Caco-2 (cell line): ENCODE measurements at regions not wholly inside any gene's neighbourhood (a gene's known extent, or its start where the extent isn't known, plus 50 kb on each side); places are given as distances from the start of the nearest gene placed in this dataset.

Experiments used
- BruUV-seq: library from RNA; stranded (reverse); fragments of 400-500 nt; replicated peaks from 2 replicates; lab custom pipeline; 2021; lab: Mats Ljungman, UMichigan
- CTCF ChIA-PET: fragments of 300-600 bp; sonication (Branson Sonifier 250); formaldehyde crosslinking; loops from one replicate; lab custom pipeline; 2022; ENCODE audit warnings: antibody characterized with exemption; lab: Charles Lee
- POLR2A ChIA-PET: fragments of 300-600 bp; sonication (Branson Sonifier 250); formaldehyde crosslinking; loops from one replicate; lab custom pipeline; 2022; ENCODE audit warnings: antibody characterized with exemption; lab: Charles Lee
- DNase-seq, 2 experiments: peaks; one replicate each; pipeline versions ENCODE4 v3.0.0 to v3.0.0-alpha.2; 2020 to 2022
- H3K27me3 ChIP-seq: replicated peaks from 2 replicates; pipeline ENCODE4 v1.6.0; 2011; ENCODE audit warnings: low read length; ENCODE audit not compliant: control insufficient read depth, insufficient read depth
- H3K36me3 ChIP-seq: 2 replicates; pipeline ENCODE4 v1.5.1; 2011; ENCODE audit warnings: low read length; ENCODE audit not compliant: control insufficient read depth, insufficient read depth
- H3K4me1 ChIP-seq: fragments of 250-450 bp; sonication (Bioruptor Pico); 2 replicates; pipeline ENCODE4 v1.5.1; 2020; ENCODE audit warnings: mild to moderate bottlenecking
- H3K4me3 ChIP-seq: 2 replicates; pipeline ENCODE4 v1.5.1; 2011; ENCODE audit warnings: low read depth, mild to moderate bottlenecking, control low read depth, low read length
- H3K9me3 ChIP-seq: fragments of 250-450 bp; sonication (Bioruptor Pico); 2 replicates; pipeline ENCODE4 v1.5.1; 2020; ENCODE audit warnings: mild to moderate bottlenecking, moderate library complexity
- H3K27ac Mint-ChIP-seq: one replicate; pipeline ENCODE4 v1.8.0; 2022; ENCODE audit warnings: mixed read lengths; ENCODE audit not compliant: unreplicated experiment
- H3K27me3 Mint-ChIP-seq: one replicate; pipeline ENCODE4 v1.8.0; 2022; ENCODE audit warnings: mixed read lengths; ENCODE audit not compliant: insufficient read depth, unreplicated experiment
- H3K36me3 Mint-ChIP-seq: one replicate; pipeline ENCODE4 v1.8.0; 2022; ENCODE audit warnings: mild to moderate bottlenecking, mixed read lengths; ENCODE audit not compliant: insufficient read depth, unreplicated experiment
- H3K4me1 Mint-ChIP-seq: one replicate; pipeline ENCODE4 v1.8.0; 2022; ENCODE audit warnings: low read depth, mixed read lengths; ENCODE audit not compliant: unreplicated experiment
- H3K4me3 Mint-ChIP-seq: one replicate; pipeline ENCODE4 v1.8.0; 2022; ENCODE audit warnings: mild to moderate bottlenecking, moderate library complexity, mixed read lengths; ENCODE audit not compliant: unreplicated experiment
- H3K9me3 Mint-ChIP-seq: one replicate; pipeline ENCODE4 v1.8.0; 2022; ENCODE audit warnings: mixed read lengths; ENCODE audit not compliant: unreplicated experiment
- intact Hi-C: fragments of 100-400 bp; cut with micrococcal nuclease; formaldehyde crosslinking; loops from one replicate; pipeline ENCODE4 v1.10.0; 2022; ENCODE audit not compliant: unreplicated experiment
- TF ChIP-seq, protein P1 (sequence below), 2 experiments: fragments of 200-600 bp in 1 of 2; IDR thresholded peaks; 1 replicate in 1 of 2; 2 replicates in 1 of 2; pipeline versions ENCODE4 v1.5.1 to v1.8.0; 2011 to 2022; ENCODE audit warnings: antibody characterized with exemption in 1 of 2, control low read depth in 1 of 2, inconsistent platforms in 1 of 2, low read depth in 1 of 2, low read length in 1 of 2, mild to moderate bottlenecking in 1 of 2, moderate library complexity in 1 of 2; ENCODE audit not compliant: insufficient read depth in 1 of 2, severe bottlenecking in 1 of 2, unreplicated experiment in 1 of 2

DNA sequence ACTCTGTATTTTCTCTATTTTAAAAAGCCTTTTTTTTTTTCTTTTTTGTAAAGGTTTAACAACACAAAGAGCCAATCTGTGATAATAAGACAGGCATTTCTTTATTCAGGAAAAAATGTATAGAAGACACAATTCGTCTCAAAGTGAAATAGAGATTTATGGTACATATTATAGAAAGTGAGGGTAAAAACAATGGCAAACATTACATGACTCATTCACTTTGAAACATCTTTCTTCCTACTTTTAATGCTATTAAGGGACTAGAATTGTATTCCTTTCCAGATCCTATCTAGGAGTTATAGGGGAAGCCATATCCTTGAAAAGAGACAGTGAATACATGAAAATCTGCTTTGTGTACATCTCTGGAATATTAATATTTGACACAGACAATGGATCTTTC, 137.1 kb upstream of the MCTP2 start:
- no peaks in the 10 kb centered on the region for H3K9me3 ChIP-seq
- H3K4me3 ChIP-seq, result no peak overlapping the region
- H3K27me3 ChIP-seq, result no peaks in the 10 kb centered on the region
- no peaks in the 10 kb centered on the region for H3K4me1 Mint-ChIP-seq
- H3K4me1 ChIP-seq, result no peaks in the 10 kb centered on the region
- intact Hi-C loops, result no loop called here
- H3K27me3 Mint-ChIP-seq, result no peaks in the 10 kb centered on the region
- TF ChIP-seq, protein P1, sequence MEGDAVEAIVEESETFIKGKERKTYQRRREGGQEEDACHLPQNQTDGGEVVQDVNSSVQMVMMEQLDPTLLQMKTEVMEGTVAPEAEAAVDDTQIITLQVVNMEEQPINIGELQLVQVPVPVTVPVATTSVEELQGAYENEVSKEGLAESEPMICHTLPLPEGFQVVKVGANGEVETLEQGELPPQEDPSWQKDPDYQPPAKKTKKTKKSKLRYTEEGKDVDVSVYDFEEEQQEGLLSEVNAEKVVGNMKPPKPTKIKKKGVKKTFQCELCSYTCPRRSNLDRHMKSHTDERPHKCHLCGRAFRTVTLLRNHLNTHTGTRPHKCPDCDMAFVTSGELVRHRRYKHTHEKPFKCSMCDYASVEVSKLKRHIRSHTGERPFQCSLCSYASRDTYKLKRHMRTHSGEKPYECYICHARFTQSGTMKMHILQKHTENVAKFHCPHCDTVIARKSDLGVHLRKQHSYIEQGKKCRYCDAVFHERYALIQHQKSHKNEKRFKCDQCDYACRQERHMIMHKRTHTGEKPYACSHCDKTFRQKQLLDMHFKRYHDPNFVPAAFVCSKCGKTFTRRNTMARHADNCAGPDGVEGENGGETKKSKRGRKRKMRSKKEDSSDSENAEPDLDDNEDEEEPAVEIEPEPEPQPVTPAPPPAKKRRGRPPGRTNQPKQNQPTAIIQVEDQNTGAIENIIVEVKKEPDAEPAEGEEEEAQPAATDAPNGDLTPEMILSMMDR (IDR thresholded peaks at IDR 0.05; ENCODE audit: insufficient read depth in 1 of 2, low read depth in 1 of 2, low read length in 1 of 2, severe bottlenecking in 1 of 2, unreplicated experiment in 1 of 2), result no peak
- H3K9me3 Mint-ChIP-seq, result no peaks in the 10 kb centered on the region
- ChIA-PET POLR2A (no interaction called here), CTCF (no interaction called here)
- H3K36me3 Mint-ChIP-seq, result no peaks in the 10 kb centered on the region
- no TSS peak for BruUV-seq
- no peak for DNase-seq
- no peak overlapping the region for H3K4me3 Mint-ChIP-seq
- no peak overlapping the region for H3K27ac Mint-ChIP-seq
- no peaks in the 10 kb centered on the region for H3K36me3 ChIP-seq

DNA sequence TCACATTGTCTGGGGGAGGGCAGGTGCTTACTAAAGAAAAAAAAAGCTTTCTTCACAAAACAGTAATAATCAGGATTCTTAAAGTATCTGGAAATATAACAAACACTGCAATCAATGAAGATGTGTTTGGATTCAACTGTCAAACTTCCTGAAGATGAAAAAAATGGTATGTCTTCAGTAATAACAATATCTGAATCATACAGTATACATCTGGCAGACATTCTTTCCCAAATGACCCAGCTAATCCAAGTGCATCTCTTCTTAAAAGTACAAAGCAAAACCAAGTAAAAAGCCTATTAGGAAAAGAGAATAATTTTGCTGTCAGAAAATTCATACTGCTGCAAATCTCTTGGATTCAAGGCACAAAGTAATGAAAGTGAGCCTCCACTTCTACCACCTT, 145.0 kb upstream of the MCTP2 start:
- ChIA-PET POLR2A (no interaction called here), CTCF (no interaction called here)
- H3K4me1 Mint-ChIP-seq, result peaks cover 6% of the 10 kb centered on the region
- Histone ChIP-seq H3K4me1 (no peaks in the 10 kb centered on the region), H3K36me3 (no peaks in the 10 kb centered on the region), H3K4me3 (no peak overlapping the region), H3K9me3 (no peaks in the 10 kb centered on the region), H3K27me3 (no peaks in the 10 kb centered on the region)
- H3K9me3 Mint-ChIP-seq, result no peaks in the 10 kb centered on the region
- no peaks in the 10 kb centered on the region for H3K27me3 Mint-ChIP-seq
- DNase-seq, result no peak
- no peaks in the 10 kb centered on the region for H3K36me3 Mint-ChIP-seq
- no TSS peak for BruUV-seq
- intact Hi-C loops, result no loop called here
- H3K4me3 Mint-ChIP-seq, result no peak overlapping the region
- TF ChIP-seq, protein P1 (IDR thresholded peaks at IDR 0.05; ENCODE audit: insufficient read depth in 1 of 2, low read depth in 1 of 2, low read length in 1 of 2, severe bottlenecking in 1 of 2, unreplicated experiment in 1 of 2), result no peak
- H3K27ac Mint-ChIP-seq, result no peak overlapping the region

DNA sequence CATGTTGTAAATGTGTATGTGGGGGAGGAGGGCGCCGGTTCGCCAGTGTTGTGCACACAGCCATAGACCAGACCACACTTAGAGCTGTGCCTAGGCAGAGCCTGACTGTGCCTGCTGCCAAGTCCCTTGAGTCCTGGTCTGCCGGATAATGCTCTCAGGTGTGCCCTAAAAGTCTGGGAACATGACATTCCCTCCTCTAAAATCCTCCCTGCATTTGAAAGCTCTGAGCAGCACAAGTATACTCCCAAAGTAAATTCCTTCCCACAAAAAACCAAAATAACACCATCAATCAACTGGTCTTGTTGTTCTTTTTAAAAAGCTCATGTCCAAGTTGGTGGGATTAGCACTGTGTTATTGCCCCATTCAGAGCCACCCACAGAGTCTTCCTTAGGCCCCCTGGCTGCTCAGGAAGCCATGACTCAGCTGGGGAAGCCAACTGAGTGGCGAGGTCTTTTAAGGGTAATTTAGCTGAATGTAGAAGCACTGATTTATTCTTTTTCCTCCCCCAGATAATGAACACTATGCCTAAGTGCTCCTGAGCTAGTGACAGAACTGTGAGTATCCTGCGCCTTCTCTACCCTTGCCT, 147.8 kb upstream of the MCTP2 start:
- DNase-seq, result no peak
- ChIA-PET CTCF (no interaction called here), POLR2A (no interaction called here)
- Mint-ChIP-seq H3K4me1 (peaks cover 6% of the 10 kb centered on the region), H3K4me3 (no peak overlapping the region), H3K36me3 (no peaks in the 10 kb centered on the region), H3K9me3 (no peaks in the 10 kb centered on the region), H3K27ac (no peak overlapping the region), H3K27me3 (no peaks in the 10 kb centered on the region)
- TF ChIP-seq, protein P1 (IDR thresholded peaks at IDR 0.05; ENCODE audit: insufficient read depth in 1 of 2, low read depth in 1 of 2, low read length in 1 of 2, severe bottlenecking in 1 of 2, unreplicated experiment in 1 of 2), result no peak
- Histone ChIP-seq H3K27me3 (no peaks in the 10 kb centered on the region), H3K4me3 (no peak overlapping the region), H3K9me3 (no peaks in the 10 kb centered on the region), H3K36me3 (no peaks in the 10 kb centered on the region), H3K4me1 (no peaks in the 10 kb centered on the region)
- BruUV-seq, result no TSS peak
- intact Hi-C loops, result no loop called here
